GM12892 (cell line): ENCODE measurements at regions not wholly inside any gene's neighbourhood (a gene's known extent, or its start where the extent isn't known, plus 50 kb on each side); places are given as distances from the start of the nearest gene placed in this dataset.

Source experiments
- DNase-seq: peaks from one replicate; pipeline ENCODE4 v3.0.0; 2011; ENCODE audit not compliant: insufficient read length
- FAIRE-seq: peaks from 2 replicates; lab custom pipeline; 2011; peaks lifted over from hg19 to GRCh38; lab: Jason Lieb, UNC
- POLR2A ChIP-seq: IDR thresholded peaks from 2 replicates; pipeline ENCODE4 v1.6.1; 2011; ENCODE audit warnings: low read depth, low read length, control low read depth
- POLR2AphosphoS5 ChIP-seq: IDR thresholded peaks from 2 replicates; pipeline ENCODE4 v1.6.1; 2011; ENCODE audit warnings: low read depth, low read length, control low read depth
- TAF1 ChIP-seq: IDR thresholded peaks from 2 replicates; pipeline ENCODE4 v1.6.1; 2011; ENCODE audit warnings: low read depth, mild to moderate bottlenecking, control low read depth, low read length, borderline replicate concordance

- TF ChIP-seq POLR2A (no peak), TAF1 (no peak), POLR2AphosphoS5 (no peak)
These were observed 131.0 kb upstream of the UMPS start for GRCh38 chr3:124599147-124599765.

GRCh38 chr3:124599779-124600693 lies 130.2 kb upstream of the UMPS start:
- FAIRE-seq = no peak
- DNase-seq = no peak
- TF ChIP-seq POLR2AphosphoS5 (no peak), TAF1 (no peak), POLR2A (no peak)

More at GRCh38 chr3:124599147-124599765, 131.0 kb upstream of the UMPS start:
- FAIRE-seq (no peak), DNase-seq (no peak)

GRCh38 chr3:124600765-124601164 lies 129.5 kb upstream of the UMPS start:
- TF ChIP-seq POLR2AphosphoS5 (no peak), TAF1 (no peak), POLR2A (no peak)
- DNase-seq (no peak), FAIRE-seq (no peak)

DNA sequence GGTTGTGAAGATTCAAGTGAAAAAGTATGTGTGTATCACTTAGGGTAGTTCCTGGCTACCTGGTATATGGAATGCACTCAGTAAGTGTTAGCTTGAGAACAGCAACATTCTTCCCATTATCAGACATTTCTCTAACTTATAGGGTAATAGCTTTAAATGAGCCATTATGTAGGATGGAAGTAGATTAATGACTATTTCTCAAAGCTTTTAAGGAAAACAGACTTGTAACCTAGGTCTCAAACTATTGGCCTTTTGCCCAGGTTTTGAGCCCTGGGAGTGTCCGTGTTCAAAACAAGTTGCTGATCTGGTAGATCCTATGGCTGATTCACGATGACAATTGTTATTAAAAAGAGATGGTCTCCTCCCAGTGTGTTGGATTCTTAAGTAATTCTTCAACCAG lies 129.1 kb upstream of the UMPS start:
- no peak for DNase-seq
- FAIRE-seq = no peak
- no peak for TF ChIP-seq TAF1
- no peak for TF ChIP-seq POLR2AphosphoS5
- TF ChIP-seq POLR2A = no peak

GRCh38 chr3:124602980-124603627 lies 127.1 kb upstream of the UMPS start:
- no peak for TF ChIP-seq POLR2A
- TF ChIP-seq POLR2AphosphoS5 = no peak
- no peak for TF ChIP-seq TAF1
- DNase-seq (no peak), FAIRE-seq (no peak)

DNA sequence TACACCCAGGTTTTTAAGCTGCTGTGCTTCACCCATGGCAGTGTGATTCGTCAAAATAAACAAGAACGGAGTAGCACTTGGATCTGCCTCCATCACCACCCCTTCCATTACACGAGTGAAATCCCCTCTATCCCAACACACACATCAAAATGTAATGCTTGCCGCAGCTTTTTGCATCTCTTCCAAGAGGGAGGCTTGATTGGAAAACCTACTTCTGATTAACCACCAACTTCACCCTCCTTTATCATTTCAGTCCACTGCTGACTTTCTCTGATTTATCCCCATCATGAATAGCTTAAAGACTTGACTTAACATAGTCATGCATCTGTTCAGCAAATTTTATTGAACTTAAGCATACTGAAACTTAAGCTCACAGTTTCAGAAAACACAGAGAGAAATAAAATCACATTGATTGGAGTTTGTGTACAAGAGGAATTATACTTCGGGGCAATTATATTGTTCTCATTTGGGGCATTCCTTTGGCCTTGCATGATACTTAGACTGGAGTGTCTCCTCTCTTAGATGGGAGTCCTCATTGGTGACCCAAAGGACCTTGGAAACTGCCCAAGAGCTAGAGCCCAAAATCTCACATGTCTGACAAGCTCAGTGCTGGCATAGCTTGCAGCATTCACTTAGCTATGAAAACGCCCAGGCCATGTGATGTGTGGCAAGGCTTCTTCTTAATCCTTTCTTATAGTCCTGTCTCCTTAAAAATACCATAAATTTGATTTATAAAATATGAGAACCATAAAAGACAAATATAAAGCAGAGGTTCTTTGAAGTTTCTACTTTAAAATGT lies 124.3 kb upstream of the UMPS start:
- TF ChIP-seq POLR2AphosphoS5 (no peak), POLR2A (no peak), TAF1 (no peak)
- no peak for FAIRE-seq
- DNase-seq = no peak

DNA sequence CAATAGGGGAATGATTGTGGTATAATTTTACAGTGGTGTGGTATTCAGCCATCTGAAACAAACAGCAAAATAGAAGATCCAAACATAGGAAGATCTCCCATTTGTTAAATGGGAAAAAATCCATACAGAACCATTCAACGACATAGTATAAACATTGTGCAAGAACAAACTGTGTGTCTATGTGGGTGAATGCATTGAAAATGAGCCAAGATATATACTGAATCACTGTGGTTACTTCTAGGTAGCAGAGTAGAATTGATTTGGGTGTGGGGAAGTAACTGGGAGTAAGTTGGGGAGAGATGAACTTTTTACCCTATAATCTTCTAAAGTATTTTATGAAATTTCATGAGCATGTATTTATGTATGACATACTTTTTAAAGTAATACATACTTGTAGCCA lies 123.1 kb upstream of the UMPS start:
- no peak for TF ChIP-seq TAF1
- no peak for TF ChIP-seq POLR2A
- no peak for TF ChIP-seq POLR2AphosphoS5
- DNase-seq (no peak), FAIRE-seq (no peak)

GRCh38 chr3:124609402-124609801 lies 120.8 kb upstream of the UMPS start:
- FAIRE-seq = no peak
- no peak for DNase-seq
- TF ChIP-seq POLR2AphosphoS5 = no peak
- TF ChIP-seq POLR2A = no peak

GRCh38 chr3:124610130-124610529 lies 120.1 kb upstream of the UMPS start:
- FAIRE-seq = no peak
- no peak for TF ChIP-seq TAF1

DNA sequence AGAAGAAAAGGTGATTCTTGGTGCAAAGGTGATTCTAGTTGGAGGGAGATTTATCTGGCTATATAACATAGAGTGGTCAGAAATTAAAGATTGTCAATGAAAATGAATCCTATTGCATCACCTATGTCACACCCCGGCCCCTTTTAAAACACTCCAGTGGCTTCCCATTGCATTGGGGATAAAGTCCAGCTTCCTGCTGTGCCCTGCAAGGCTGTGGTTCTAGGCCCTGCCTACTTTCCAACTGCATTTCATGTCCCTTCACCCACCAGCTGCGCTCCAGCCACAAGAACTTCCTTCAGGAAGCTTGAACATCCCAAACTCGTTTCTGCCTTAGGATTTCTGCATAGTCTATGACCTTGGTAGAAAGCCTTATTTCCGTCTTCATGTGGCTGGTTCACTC lies 118.7 kb upstream of the UMPS start:
- TF ChIP-seq POLR2AphosphoS5 = no peak
- TF ChIP-seq POLR2A = no peak
- TF ChIP-seq TAF1 = no peak
- DNase-seq = no peak
- FAIRE-seq = no peak

More at GRCh38 chr3:124610130-124610529, 120.1 kb upstream of the UMPS start:
- no peak for DNase-seq

DNA sequence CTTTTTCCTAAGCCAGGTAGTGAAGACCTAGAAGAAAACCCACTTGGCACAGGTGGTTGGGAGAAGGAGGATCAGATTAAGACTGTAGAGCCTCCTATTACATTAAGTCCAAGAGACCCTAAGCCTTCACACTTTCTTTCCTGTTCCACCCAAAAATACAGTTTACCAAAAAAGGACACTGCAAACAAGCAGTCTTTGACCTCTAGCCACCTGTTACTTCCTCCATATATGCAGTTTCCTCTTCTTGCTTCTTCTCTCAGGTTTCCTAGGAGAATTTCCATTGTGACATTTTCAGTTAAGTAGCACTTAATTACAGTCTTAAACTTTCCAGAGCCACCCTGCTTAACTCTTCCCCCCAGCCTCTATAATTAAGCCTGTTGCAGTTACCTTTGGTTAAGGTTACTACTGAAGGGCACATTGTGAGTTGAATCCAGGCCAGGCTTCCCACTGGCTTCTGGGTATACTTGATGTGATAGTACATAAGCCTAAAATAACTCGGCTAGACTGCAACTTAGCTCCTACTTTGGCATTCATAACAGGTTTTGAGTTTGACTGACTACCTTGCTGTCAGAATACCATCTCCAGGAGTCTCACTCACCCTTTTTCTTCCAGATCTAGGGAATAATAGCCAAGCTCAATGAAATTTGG lies 114.2 kb upstream of the UMPS start:
- DNase-seq (no peak), FAIRE-seq (peak; percentile 27)
- TF ChIP-seq TAF1 = no peak
- TF ChIP-seq POLR2AphosphoS5 = no peak
- no peak for TF ChIP-seq POLR2A
